Frontal cortex (tissue), 3 donors: ENCODE measurements at regions not wholly inside any gene's neighbourhood (a gene's known extent, or its start where the extent isn't known, plus 50 kb on each side); places are given as distances from the start of the nearest gene placed in this dataset.
"Not testable (repeated sequence)": the region's sequence is repeated elsewhere in the genome, so short reads cannot be mapped to it uniquely, and the experiment has no call there.

ENCODE experiments used
- DNase-seq, 2 donors: peaks; one replicate each; pipeline ENCODE4 v3.0.0; 2012; ENCODE audit warnings: low spot score in 2 of 2
- FAIRE-seq: peaks from 2 replicates; lab custom pipeline; 2012; peaks lifted over from hg19 to GRCh38; lab: Jason Lieb, UNC
- donor health status: control.
- donor health status: control.
- donor health status: control.

GRCh38 chrX:541006-541405 lies 89.6 kb upstream of the SHOX start:
- not testable (repeated sequence) for DNase-seq, FAIRE-seq

GRCh38 chrX:542179-542578 lies 88.4 kb upstream of the SHOX start:
- no peak for DNase-seq
- FAIRE-seq, result no peak

- DNase-seq (no peak), FAIRE-seq (no peak)
Measured at GRCh38 chrX:545452-545885, 85.1 kb upstream of the SHOX start.

- DNase-seq (no peak), FAIRE-seq (no peak)
Measured at GRCh38 chrX:550514-550913, 80.1 kb upstream of the SHOX start.

- DNase-seq, result no peak
Measured at GRCh38 chrX:551306-551705, 79.3 kb upstream of the SHOX start.

GRCh38 chrX:552496-552895 lies 78.1 kb upstream of the SHOX start:
- DNase-seq, result no peak
- no peak for FAIRE-seq

More at GRCh38 chrX:551306-551705, 79.3 kb upstream of the SHOX start:
- FAIRE-seq, result no peak

GRCh38 chrX:554271-554670 lies 76.3 kb upstream of the SHOX start:
- DNase-seq (no peak), FAIRE-seq (no peak)

GRCh38 chrX:555725-556666 lies 74.6 kb upstream of the SHOX start:
- FAIRE-seq, result no peak
- no peak for DNase-seq

GRCh38 chrX:557601-558000 lies 73.0 kb upstream of the SHOX start:
- not testable (repeated sequence) for FAIRE-seq

GRCh38 chrX:559282-559681 lies 71.3 kb upstream of the SHOX start:
- not testable (repeated sequence) for FAIRE-seq, DNase-seq

More at GRCh38 chrX:557601-558000, 73.0 kb upstream of the SHOX start:
- not testable (repeated sequence) for DNase-seq

GRCh38 chrX:567891-568290 lies 62.7 kb upstream of the SHOX start:
- no peak for FAIRE-seq

GRCh38 chrX:568311-568710 lies 62.3 kb upstream of the SHOX start:
- DNase-seq (no peak), FAIRE-seq (no peak)

More at GRCh38 chrX:567891-568290, 62.7 kb upstream of the SHOX start:
- no peak for DNase-seq

GRCh38 chrX:572538-573124 lies 58.0 kb upstream of the SHOX start:
- FAIRE-seq (no peak), DNase-seq (no peak)

- FAIRE-seq (no peak), DNase-seq (no peak)
Measured at GRCh38 chrX:574251-574650, 56.3 kb upstream of the SHOX start.

- no peak for FAIRE-seq
- no peak for DNase-seq
Measured at GRCh38 chrX:574830-575229, 55.8 kb upstream of the SHOX start.

GRCh38 chrX:576904-577560 lies 53.6 kb upstream of the SHOX start:
- no peak for DNase-seq
- FAIRE-seq, result no peak

GRCh38 chrX:578531-578930 lies 52.1 kb upstream of the SHOX start:
- DNase-seq, result no peak
- FAIRE-seq, result no peak

GRCh38 chrX:580030-580429 lies 50.6 kb upstream of the SHOX start:
- no peak for DNase-seq
- FAIRE-seq, result no peak
